Mesothelial cell of epicardium (in vitro differentiated cells): ENCODE measurements at regions not wholly inside any gene's neighbourhood (a gene's known extent, or its start where the extent isn't known, plus 50 kb on each side); places are given as distances from the start of the nearest gene placed in this dataset.

Experiments used
- DNase-seq, 2 experiments: peaks; one replicate each; pipeline ENCODE4 v3.0.0; 2021; ENCODE audit warnings: low spot score in 2 of 2; ENCODE audit not compliant: unreplicated experiment in 2 of 2
- H3K27ac Mint-ChIP-seq: 2 replicates; pipeline ENCODE4 v1.8.0; 2021; ENCODE audit warnings: mixed read lengths
- H3K27me3 Mint-ChIP-seq: 2 replicates; pipeline ENCODE4 v1.8.0; 2021; ENCODE audit warnings: low read depth, mixed read lengths
- H3K36me3 Mint-ChIP-seq: 2 replicates; pipeline ENCODE4 v1.8.0; 2021; ENCODE audit warnings: mixed read lengths
- H3K4me1 Mint-ChIP-seq: 2 replicates; pipeline ENCODE4 v1.8.0; 2021; ENCODE audit warnings: mixed read lengths
- H3K4me3 Mint-ChIP-seq: 2 replicates; pipeline ENCODE4 v1.8.0; 2021; ENCODE audit warnings: mild to moderate bottlenecking, moderate library complexity, mixed read lengths
- H3K9me3 Mint-ChIP-seq: 2 replicates; pipeline ENCODE4 v1.8.0; 2021; ENCODE audit warnings: mixed read lengths
- CTCF ChIP-seq: fragments of 200-600 bp; sonication (generic); IDR thresholded peaks from one replicate; pipeline ENCODE4 v1.5.0; 2021; ENCODE audit warnings: antibody characterized with exemption; ENCODE audit not compliant: unreplicated experiment

DNA sequence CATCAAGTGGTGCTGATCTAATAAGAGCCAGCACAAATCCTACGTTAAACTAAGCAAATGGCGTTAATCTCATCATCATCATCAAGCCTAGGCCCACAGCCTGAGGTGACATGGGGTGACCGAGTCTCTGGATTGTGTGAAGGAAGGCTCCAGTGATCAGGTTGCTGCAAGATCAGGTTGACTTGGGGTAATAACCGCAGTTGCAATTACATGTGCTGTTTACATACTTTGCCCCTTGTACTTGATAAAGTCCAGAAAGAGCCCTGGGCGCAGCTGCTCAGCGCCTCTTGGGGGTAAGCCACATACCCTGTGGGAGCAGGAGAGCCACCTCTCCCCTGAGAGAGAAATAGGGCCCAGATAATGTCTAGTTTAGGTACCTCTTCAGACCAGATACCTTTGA is 228.1 kb downstream of the WDR11 start:
- H3K36me3 Mint-ChIP-seq: no peaks in the 10 kb centered on the region
- no peaks in the 10 kb centered on the region for H3K27me3 Mint-ChIP-seq
- H3K27ac Mint-ChIP-seq: peak overlapping the region; percentile 93
- peaks cover 59% of the 10 kb centered on the region for H3K4me1 Mint-ChIP-seq
- DNase-seq: no peak
- H3K9me3 Mint-ChIP-seq: no peaks in the 10 kb centered on the region
- TF ChIP-seq CTCF: no peak
- no peak overlapping the region for H3K4me3 Mint-ChIP-seq

GRCh38 chr10:121080281-121080891 is 229.2 kb downstream of the WDR11 start:
- Mint-ChIP-seq H3K27ac (no peak overlapping the region), H3K4me3 (no peak overlapping the region), H3K36me3 (no peaks in the 10 kb centered on the region), H3K9me3 (no peaks in the 10 kb centered on the region), H3K4me1 (peaks cover 59% of the 10 kb centered on the region), H3K27me3 (peaks cover 4% of the 10 kb centered on the region)
- no peak for DNase-seq
- TF ChIP-seq CTCF: no peak

GRCh38 chr10:121081306-121081705 is 230.1 kb downstream of the WDR11 start:
- Mint-ChIP-seq H3K36me3 (no peaks in the 10 kb centered on the region), H3K9me3 (no peaks in the 10 kb centered on the region), H3K4me3 (no peak overlapping the region), H3K4me1 (peaks cover 54% of the 10 kb centered on the region), H3K27me3 (peaks cover 8% of the 10 kb centered on the region), H3K27ac (no peak overlapping the region)
- TF ChIP-seq CTCF: no peak
- DNase-seq: no peak

GRCh38 chr10:121082984-121083383 is 231.8 kb downstream of the WDR11 start:
- no peak for TF ChIP-seq CTCF
- no peaks in the 10 kb centered on the region for H3K9me3 Mint-ChIP-seq
- H3K36me3 Mint-ChIP-seq: no peaks in the 10 kb centered on the region
- H3K27ac Mint-ChIP-seq: peak overlapping the region; percentile 52
- peaks cover 55% of the 10 kb centered on the region for H3K4me1 Mint-ChIP-seq
- no peak for DNase-seq
- H3K4me3 Mint-ChIP-seq: no peak overlapping the region
- peaks cover 8% of the 10 kb centered on the region for H3K27me3 Mint-ChIP-seq

DNA sequence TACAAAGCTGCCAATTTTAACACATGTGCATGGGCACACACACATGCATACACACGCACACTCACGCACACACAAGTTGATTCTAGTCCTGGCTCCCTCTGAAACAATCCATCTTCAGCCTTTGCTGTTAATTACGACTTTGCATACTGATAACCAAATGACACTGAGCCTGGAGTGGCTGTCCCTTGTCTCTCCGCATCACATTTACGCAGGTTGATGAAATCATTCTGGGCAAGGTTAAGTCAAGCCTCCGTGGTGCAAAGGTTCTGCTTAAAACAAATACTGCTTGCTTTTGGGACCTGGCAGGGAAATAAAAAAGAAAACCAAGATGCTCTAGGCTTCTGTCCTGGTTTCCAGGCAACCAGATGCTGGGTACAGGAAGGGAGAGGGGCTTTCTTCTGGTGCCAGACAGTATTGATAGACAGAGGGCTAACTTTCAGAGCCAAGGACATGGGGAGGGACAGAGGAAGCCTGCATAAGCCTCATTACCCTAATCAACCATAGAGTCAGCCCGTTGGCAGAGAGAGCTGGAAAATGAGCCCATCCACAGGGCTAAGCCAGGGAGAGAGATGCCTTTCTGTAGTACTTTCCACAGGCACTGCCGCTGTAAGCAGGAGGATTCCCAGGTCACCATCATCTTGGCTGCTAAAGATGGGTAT is 233.0 kb downstream of the WDR11 start:
- no peak for TF ChIP-seq CTCF
- Mint-ChIP-seq H3K27me3 (peaks cover 8% of the 10 kb centered on the region), H3K4me3 (no peak overlapping the region), H3K9me3 (no peaks in the 10 kb centered on the region), H3K27ac (no peak overlapping the region), H3K36me3 (no peaks in the 10 kb centered on the region), H3K4me1 (peaks cover 52% of the 10 kb centered on the region)
- no peak for DNase-seq
